Activated naive CD8-positive, alpha-beta T cell treated with anti-CD3 and anti-CD28 coated beads, Interleukin-2, amount 50 U/mL, for 16 hours (primary cell): ENCODE measurements at regions not wholly inside any gene's neighbourhood (a gene's known extent, or its start where the extent isn't known, plus 50 kb on each side); places are given as distances from the start of the nearest gene placed in this dataset.

Experiments used
- DNase-seq: peaks from one replicate; pipeline ENCODE4 v3.0.0-alpha.2; 2020; ENCODE audit warnings: low read depth, low spot score

- no peak for DNase-seq
These were observed 168.6 kb downstream of the TRIM33 start for GRCh38 chr1:114342376-114342775.

GRCh38 chr1:114341856-114342255 is 169.1 kb downstream of the TRIM33 start:
- DNase-seq = no peak

GRCh38 chr1:114341299-114341698 is 169.7 kb downstream of the TRIM33 start:
- no peak for DNase-seq

- no peak for DNase-seq
These were observed 170.1 kb downstream of the TRIM33 start for GRCh38 chr1:114340892-114341291.

GRCh38 chr1:114339379-114339778 is 171.6 kb downstream of the TRIM33 start:
- DNase-seq = no peak

GRCh38 chr1:114338191-114338890 is 172.7 kb downstream of the TRIM33 start:
- DNase-seq = no peak

GRCh38 chr1:114337417-114337816 is 173.6 kb downstream of the TRIM33 start:
- DNase-seq = no peak

GRCh38 chr1:114336360-114336759 is 174.6 kb downstream of the TRIM33 start:
- DNase-seq = no peak

GRCh38 chr1:114335273-114335672 is 175.7 kb downstream of the TRIM33 start:
- no peak for DNase-seq

- no peak for DNase-seq
These were observed 176.7 kb downstream of the TRIM33 start for GRCh38 chr1:114334297-114334696.

GRCh38 chr1:114333690-114334089 is 177.3 kb downstream of the TRIM33 start:
- DNase-seq = no peak

GRCh38 chr1:114331936-114332335 is 178.3 kb upstream of the SYT6 start:
- no peak for DNase-seq

GRCh38 chr1:114330451-114330983 is 176.8 kb upstream of the SYT6 start:
- DNase-seq = no peak

GRCh38 chr1:114328361-114328904 is 174.8 kb upstream of the SYT6 start:
- DNase-seq = no peak

GRCh38 chr1:114324662-114324965 is 170.9 kb upstream of the SYT6 start:
- DNase-seq = no peak

GRCh38 chr1:114323959-114324661 is 170.4 kb upstream of the SYT6 start:
- DNase-seq = no peak

GRCh38 chr1:114322734-114323133 is 169.1 kb upstream of the SYT6 start:
- no peak for DNase-seq

GRCh38 chr1:114322207-114322606 is 168.5 kb upstream of the SYT6 start:
- DNase-seq = no peak

GRCh38 chr1:114320586-114320985 is 166.9 kb upstream of the SYT6 start:
- DNase-seq = no peak

GRCh38 chr1:114319418-114319817 is 165.7 kb upstream of the SYT6 start:
- no peak for DNase-seq

GRCh38 chr1:114318961-114319360 is 165.3 kb upstream of the SYT6 start:
- no peak for DNase-seq

GRCh38 chr1:114316204-114316603 is 162.5 kb upstream of the SYT6 start:
- DNase-seq = no peak

- DNase-seq = no peak
These were observed 162.0 kb upstream of the SYT6 start for GRCh38 chr1:114315631-114316030.
